Endodermal cell (in vitro differentiated cells): ENCODE measurements at regions not wholly inside any gene's neighbourhood (a gene's known extent, or its start where the extent isn't known, plus 50 kb on each side); places are given as distances from the start of the nearest gene placed in this dataset.

Source experiments
- DNase-seq: peaks from one replicate; pipeline ENCODE4 v3.0.0-alpha.2; 2017
- H3K27ac ChIP-seq: 2 replicates; pipeline ENCODE4 v1.5.1; 2013; ENCODE audit warnings: mild to moderate bottlenecking, low read depth, low read length, moderate library complexity
- H3K27me3 ChIP-seq: 2 replicates; pipeline ENCODE4 v1.6.1; 2013; ENCODE audit warnings: mild to moderate bottlenecking, low read length, moderate library complexity; ENCODE audit not compliant: insufficient read depth, control insufficient read depth, poor library complexity, severe bottlenecking
- H3K36me3 ChIP-seq: 2 replicates; pipeline ENCODE4 v1.7.0; 2013; ENCODE audit warnings: mild to moderate bottlenecking, low read length, moderate library complexity; ENCODE audit not compliant: control insufficient read depth, insufficient read depth
- H3K4me1 ChIP-seq: one replicate; pipeline ENCODE4 v1.7.0; 2013; ENCODE audit warnings: low read length; ENCODE audit not compliant: control insufficient read depth, insufficient read depth
- H3K4me3 ChIP-seq: 2 replicates; pipeline ENCODE4 v1.5.1; 2013; ENCODE audit warnings: mild to moderate bottlenecking, low read length, moderate library complexity
- H3K9ac ChIP-seq: 2 replicates; pipeline ENCODE4 v1.6.1; 2013; ENCODE audit warnings: mild to moderate bottlenecking, low read length, moderate library complexity; ENCODE audit not compliant: poor library complexity, severe bottlenecking; ENCODE audit errors: extremely low read depth
- H3K9me3 ChIP-seq: 2 replicates; pipeline ENCODE4 v1.6.1; 2013; ENCODE audit warnings: mild to moderate bottlenecking, low read length, moderate library complexity; ENCODE audit not compliant: control insufficient read depth
- H3K27ac Mint-ChIP-seq: 2 replicates; pipeline ENCODE4 v1.8.0; 2020; ENCODE audit warnings: mixed read lengths
- H3K27me3 Mint-ChIP-seq: 2 replicates; pipeline ENCODE4 v1.8.0; 2021; ENCODE audit warnings: mild to moderate bottlenecking, mixed read lengths; ENCODE audit not compliant: insufficient read depth
- H3K36me3 Mint-ChIP-seq: 2 replicates; pipeline ENCODE4 v1.8.0; 2020; ENCODE audit warnings: low read depth, mixed read lengths
- H3K4me1 Mint-ChIP-seq: 2 replicates; pipeline ENCODE4 v1.8.0; 2020; ENCODE audit warnings: mixed read lengths
- H3K4me3 Mint-ChIP-seq: 2 replicates; pipeline ENCODE4 v1.8.0; 2020; ENCODE audit warnings: mild to moderate bottlenecking, moderate library complexity, mixed read lengths
- H3K9me3 Mint-ChIP-seq: 2 replicates; pipeline ENCODE4 v1.8.0; 2020; ENCODE audit warnings: mild to moderate bottlenecking, mixed read lengths
- WGBS, 2 experiments: methylation state at CpG; one replicate each; pipeline versions ENCODE4 v1.1.5 to v1.1.7; 2013; ENCODE audit warnings: missing lambda C conversion rate in 2 of 2, mixed read lengths in 1 of 2; ENCODE audit not compliant: insufficient coverage in 1 of 2, insufficient read length in 1 of 2; 5-methylcytosine and 5-hydroxymethylcytosine counted together
- TF ChIP-seq, protein P1 (sequence below): fragments of 200-600 bp; sonication (generic); conservative IDR thresholded peaks from 2 replicates; pipeline ENCODE4 v1.5.0; 2021; ENCODE audit warnings: antibody characterized with exemption, mild to moderate bottlenecking

DNA sequence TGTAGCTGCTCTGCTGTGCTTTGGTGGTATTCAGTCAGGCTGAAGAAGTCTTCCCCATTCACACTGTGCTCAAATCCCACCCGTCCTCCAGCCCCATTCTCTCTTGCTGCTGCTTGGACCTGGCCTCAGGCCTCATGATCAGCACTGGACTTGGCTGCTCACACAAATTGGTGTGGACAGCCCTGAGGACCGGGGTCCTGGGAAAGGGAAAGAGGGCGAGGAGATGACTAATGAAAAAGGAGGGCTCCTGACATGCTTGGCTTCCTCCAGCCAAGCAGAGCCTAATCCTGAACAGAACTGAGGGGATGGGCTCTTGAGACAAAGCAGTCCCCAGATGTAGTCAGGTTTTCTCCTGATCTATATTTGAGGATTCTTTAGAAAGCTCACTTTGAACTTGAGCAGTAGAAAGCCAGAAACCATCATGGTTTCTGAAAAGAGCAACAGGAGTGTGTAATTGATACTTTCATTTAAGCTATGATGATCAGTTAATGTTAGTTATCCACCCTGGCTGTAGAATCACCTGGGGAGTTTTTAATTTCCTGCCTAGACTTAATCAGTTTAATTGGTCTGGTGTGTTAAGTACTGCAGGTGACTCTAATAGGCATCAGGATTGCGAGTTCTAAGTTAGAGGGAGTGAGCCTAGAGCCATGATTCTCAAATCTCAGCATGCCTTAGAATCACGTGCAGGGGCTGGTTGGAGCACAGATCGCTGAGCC, 79.4 kb upstream of the THBS1 start:
- Mint-ChIP-seq H3K9me3 (no peaks in the 10 kb centered on the region), H3K27ac (no peak overlapping the region), H3K27me3 (no peaks in the 10 kb centered on the region), H3K4me1 (no peaks in the 10 kb centered on the region), H3K36me3 (no peaks in the 10 kb centered on the region), H3K4me3 (no peak overlapping the region)
- TF ChIP-seq, protein P1, sequence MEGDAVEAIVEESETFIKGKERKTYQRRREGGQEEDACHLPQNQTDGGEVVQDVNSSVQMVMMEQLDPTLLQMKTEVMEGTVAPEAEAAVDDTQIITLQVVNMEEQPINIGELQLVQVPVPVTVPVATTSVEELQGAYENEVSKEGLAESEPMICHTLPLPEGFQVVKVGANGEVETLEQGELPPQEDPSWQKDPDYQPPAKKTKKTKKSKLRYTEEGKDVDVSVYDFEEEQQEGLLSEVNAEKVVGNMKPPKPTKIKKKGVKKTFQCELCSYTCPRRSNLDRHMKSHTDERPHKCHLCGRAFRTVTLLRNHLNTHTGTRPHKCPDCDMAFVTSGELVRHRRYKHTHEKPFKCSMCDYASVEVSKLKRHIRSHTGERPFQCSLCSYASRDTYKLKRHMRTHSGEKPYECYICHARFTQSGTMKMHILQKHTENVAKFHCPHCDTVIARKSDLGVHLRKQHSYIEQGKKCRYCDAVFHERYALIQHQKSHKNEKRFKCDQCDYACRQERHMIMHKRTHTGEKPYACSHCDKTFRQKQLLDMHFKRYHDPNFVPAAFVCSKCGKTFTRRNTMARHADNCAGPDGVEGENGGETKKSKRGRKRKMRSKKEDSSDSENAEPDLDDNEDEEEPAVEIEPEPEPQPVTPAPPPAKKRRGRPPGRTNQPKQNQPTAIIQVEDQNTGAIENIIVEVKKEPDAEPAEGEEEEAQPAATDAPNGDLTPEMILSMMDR, result no peak
- no peaks in the 10 kb centered on the region for H3K36me3 ChIP-seq
- H3K4me1 ChIP-seq, result no peaks in the 10 kb centered on the region
- WGBS, 2 experiments, result 90 to 93% methylated on average over 3 to 6 of the region's 6 CpGs
- DNase-seq, result no peak
- no peak overlapping the region for H3K27ac ChIP-seq
- H3K4me3 ChIP-seq, result no peak overlapping the region
- no peaks in the 10 kb centered on the region for H3K27me3 ChIP-seq
- H3K9ac ChIP-seq, result no peak overlapping the region
- H3K9me3 ChIP-seq, result no peaks in the 10 kb centered on the region

GRCh38 chr15:39502082-39502447, 78.8 kb upstream of the THBS1 start:
- Mint-ChIP-seq H3K4me3 (no peak overlapping the region), H3K27ac (no peak overlapping the region), H3K4me1 (no peaks in the 10 kb centered on the region), H3K36me3 (no peaks in the 10 kb centered on the region), H3K9me3 (no peaks in the 10 kb centered on the region), H3K27me3 (no peaks in the 10 kb centered on the region)
- no peak overlapping the region for H3K9ac ChIP-seq
- no peaks in the 10 kb centered on the region for H3K36me3 ChIP-seq
- no peak for DNase-seq
- WGBS, 2 experiments, result 80 to 89% methylated on average over 1 to 4 of the region's 4 CpGs
- no peak overlapping the region for H3K4me3 ChIP-seq
- no peaks in the 10 kb centered on the region for H3K4me1 ChIP-seq
- no peaks in the 10 kb centered on the region for H3K9me3 ChIP-seq
- no peak overlapping the region for H3K27ac ChIP-seq
- TF ChIP-seq, protein P1, result no peak
- no peaks in the 10 kb centered on the region for H3K27me3 ChIP-seq

DNA sequence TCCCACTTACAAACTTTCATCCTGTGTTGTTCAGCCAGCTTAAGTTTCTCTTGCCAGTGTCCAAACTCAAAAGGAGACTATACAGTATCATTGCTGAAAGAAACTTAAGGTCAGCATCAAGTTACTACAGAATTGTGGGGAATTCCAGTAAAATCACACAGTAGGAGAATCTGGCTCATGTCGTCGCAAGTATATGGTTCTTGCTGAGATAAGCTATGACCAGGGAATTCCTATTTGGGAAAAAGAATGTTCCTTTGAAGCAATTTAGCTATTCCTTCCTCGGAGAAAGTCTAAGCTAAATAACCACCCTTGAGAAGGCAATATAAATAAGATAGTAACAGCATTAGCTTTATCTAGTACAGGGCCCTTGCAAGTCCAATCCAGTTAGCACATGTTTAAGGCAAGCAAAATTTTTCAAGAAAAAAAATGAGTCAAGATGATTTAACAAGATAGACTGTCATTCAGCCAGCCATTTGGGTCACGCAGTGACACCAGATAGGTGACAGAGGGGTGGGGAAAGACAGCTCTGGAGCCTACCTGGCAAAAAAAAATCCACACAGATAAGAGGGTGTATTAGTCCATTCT, 78.2 kb upstream of the THBS1 start:
- no peak overlapping the region for H3K9ac ChIP-seq
- no peak overlapping the region for H3K27ac Mint-ChIP-seq

More for the DNA sequence above, 78.2 kb upstream of the THBS1 start:
- no peak for DNase-seq
- no peak overlapping the region for H3K27ac ChIP-seq
- 75 to 78% methylated on average over 3 to 4 of the region's 4 CpGs for WGBS, 2 experiments
- H3K4me3 ChIP-seq, result no peak overlapping the region
- no peaks in the 10 kb centered on the region for H3K9me3 ChIP-seq
- H3K4me1 ChIP-seq, result no peaks in the 10 kb centered on the region
- TF ChIP-seq, protein P1, result no peak
- Mint-ChIP-seq H3K4me3 (no peak overlapping the region), H3K9me3 (no peaks in the 10 kb centered on the region), H3K4me1 (no peaks in the 10 kb centered on the region), H3K36me3 (no peaks in the 10 kb centered on the region), H3K27me3 (no peaks in the 10 kb centered on the region)
- no peaks in the 10 kb centered on the region for H3K27me3 ChIP-seq
- no peaks in the 10 kb centered on the region for H3K36me3 ChIP-seq
